Activated T-helper 2 cell treated with anti-CD3 and anti-CD28 coated beads, Interferon-gamma antibody, Interleukin-2, Interleukin-4, amounts not matched to agents 10 μg/mL and 5 μg/mL and 100 μg/mL, durations not matched to agents 14 hours and 24 hours and 36 hours (primary cell): ENCODE measurements at regions not wholly inside any gene's neighbourhood (a gene's known extent, or its start where the extent isn't known, plus 50 kb on each side); places are given as distances from the start of the nearest gene placed in this dataset.

Source experiments
- DNase-seq: peaks from one replicate; pipeline ENCODE4 v3.0.0; 2021; ENCODE audit warnings: low spot score
- H3K27ac Mint-ChIP-seq: one replicate; pipeline ENCODE4 v1.8.0; 2021; ENCODE audit warnings: mixed read lengths
- H3K27me3 Mint-ChIP-seq: one replicate; pipeline ENCODE4 v1.8.0; 2021; ENCODE audit warnings: low read depth, mixed read lengths
- H3K36me3 Mint-ChIP-seq: one replicate; pipeline ENCODE4 v1.8.0; 2021; ENCODE audit warnings: low read depth, mixed read lengths
- H3K4me1 Mint-ChIP-seq: one replicate; pipeline ENCODE4 v1.8.0; 2021; ENCODE audit warnings: low read depth, mixed read lengths
- H3K4me3 Mint-ChIP-seq: one replicate; pipeline ENCODE4 v1.8.0; 2021; ENCODE audit warnings: low read depth, mild to moderate bottlenecking, moderate library complexity, mixed read lengths
- H3K9me3 Mint-ChIP-seq: one replicate; pipeline ENCODE4 v1.8.0; 2021; ENCODE audit warnings: mixed read lengths
- intact Hi-C: fragments of 100-400 bp; cut with micrococcal nuclease; formaldehyde crosslinking; loops from one replicate; pipeline ENCODE4 v1.15.1; 2023

GRCh38 chr10:3684891-3685290 lies 100.1 kb downstream of the KLF6 start:
- no peak overlapping the region for H3K4me3 Mint-ChIP-seq
- intact Hi-C loops: loop anchor here (1.0 kb wide), 1 partner anchor 55 kb away; no protein-coding TSS in a partner anchor
- peak overlapping the region; percentile 53 for H3K27ac Mint-ChIP-seq

GRCh38 chr10:3683560-3683959 lies 101.4 kb downstream of the KLF6 start:
- H3K36me3 Mint-ChIP-seq: no peaks in the 10 kb centered on the region
- peak overlapping the region; percentile 47 for H3K27ac Mint-ChIP-seq
- H3K4me1 Mint-ChIP-seq: peaks cover 22% of the 10 kb centered on the region
- intact Hi-C loops: loop anchor here (2.0 kb wide), 1 partner anchor 15 kb away; no protein-coding TSS in a partner anchor
- no peaks in the 10 kb centered on the region for H3K9me3 Mint-ChIP-seq
- no peak overlapping the region for H3K4me3 Mint-ChIP-seq
- DNase-seq: no peak
- no peaks in the 10 kb centered on the region for H3K27me3 Mint-ChIP-seq

More at GRCh38 chr10:3684891-3685290, 100.1 kb downstream of the KLF6 start:
- no peak for DNase-seq
- H3K9me3 Mint-ChIP-seq: no peaks in the 10 kb centered on the region
- H3K27me3 Mint-ChIP-seq: no peaks in the 10 kb centered on the region
- H3K36me3 Mint-ChIP-seq: no peaks in the 10 kb centered on the region
- H3K4me1 Mint-ChIP-seq: peaks cover 26% of the 10 kb centered on the region

GRCh38 chr10:3682745-3683144 lies 102.3 kb downstream of the KLF6 start:
- Mint-ChIP-seq H3K27ac (no peak overlapping the region), H3K36me3 (no peaks in the 10 kb centered on the region), H3K27me3 (no peaks in the 10 kb centered on the region), H3K4me3 (no peak overlapping the region), H3K4me1 (peaks cover 22% of the 10 kb centered on the region), H3K9me3 (no peaks in the 10 kb centered on the region)
- no peak for DNase-seq
- intact Hi-C loops: loop anchor here (2.0 kb wide), 1 partner anchor 14 kb away; no protein-coding TSS in a partner anchor

- no peaks in the 10 kb centered on the region for H3K27me3 Mint-ChIP-seq
- H3K27ac Mint-ChIP-seq: no peak overlapping the region
- no peak for DNase-seq
- no peaks in the 10 kb centered on the region for H3K9me3 Mint-ChIP-seq
- H3K4me1 Mint-ChIP-seq: peaks cover 22% of the 10 kb centered on the region
- no peaks in the 10 kb centered on the region for H3K36me3 Mint-ChIP-seq
- H3K4me3 Mint-ChIP-seq: no peak overlapping the region
- intact Hi-C loops: loop anchor here (2.0 kb wide), 1 partner anchor 13 kb away; no protein-coding TSS in a partner anchor
Observed at GRCh38 chr10:3681642-3682554, 103.1 kb downstream of the KLF6 start.

GRCh38 chr10:3679950-3680629 lies 104.9 kb downstream of the KLF6 start:
- intact Hi-C loops: no loop called here
- H3K27ac Mint-ChIP-seq: no peak overlapping the region
- peaks cover 24% of the 10 kb centered on the region for H3K4me1 Mint-ChIP-seq
- H3K36me3 Mint-ChIP-seq: no peaks in the 10 kb centered on the region
- peaks cover 2% of the 10 kb centered on the region for H3K27me3 Mint-ChIP-seq
- H3K9me3 Mint-ChIP-seq: no peaks in the 10 kb centered on the region
- DNase-seq: no peak
- no peak overlapping the region for H3K4me3 Mint-ChIP-seq

GRCh38 chr10:3678629-3679227 lies 106.3 kb downstream of the KLF6 start:
- DNase-seq: no peak
- peaks cover 10% of the 10 kb centered on the region for H3K4me1 Mint-ChIP-seq
- intact Hi-C loops: no loop called here
- peaks cover 2% of the 10 kb centered on the region for H3K27me3 Mint-ChIP-seq
- no peak overlapping the region for H3K27ac Mint-ChIP-seq
- H3K36me3 Mint-ChIP-seq: no peaks in the 10 kb centered on the region
- no peak overlapping the region for H3K4me3 Mint-ChIP-seq
- H3K9me3 Mint-ChIP-seq: no peaks in the 10 kb centered on the region

- no peak overlapping the region for H3K4me3 Mint-ChIP-seq
- H3K9me3 Mint-ChIP-seq: no peaks in the 10 kb centered on the region
- no peak for DNase-seq
- intact Hi-C loops: no loop called here
- no peak overlapping the region for H3K27ac Mint-ChIP-seq
- peaks cover 4% of the 10 kb centered on the region for H3K4me1 Mint-ChIP-seq
- no peaks in the 10 kb centered on the region for H3K36me3 Mint-ChIP-seq
- peaks cover 2% of the 10 kb centered on the region for H3K27me3 Mint-ChIP-seq
Observed at GRCh38 chr10:3676564-3676963, 108.4 kb downstream of the KLF6 start.

GRCh38 chr10:3672220-3672619 lies 112.8 kb downstream of the KLF6 start:
- no peak for DNase-seq
- intact Hi-C loops: no loop called here
- H3K27me3 Mint-ChIP-seq: peaks cover 16% of the 10 kb centered on the region
- no peaks in the 10 kb centered on the region for H3K9me3 Mint-ChIP-seq
- H3K4me1 Mint-ChIP-seq: peaks cover 29% of the 10 kb centered on the region
- no peak overlapping the region for H3K27ac Mint-ChIP-seq
- H3K4me3 Mint-ChIP-seq: no peak overlapping the region
- H3K36me3 Mint-ChIP-seq: no peaks in the 10 kb centered on the region

GRCh38 chr10:3671386-3671955 lies 113.5 kb downstream of the KLF6 start:
- Mint-ChIP-seq H3K9me3 (no peaks in the 10 kb centered on the region), H3K4me3 (no peak overlapping the region), H3K36me3 (no peaks in the 10 kb centered on the region), H3K27me3 (peaks cover 17% of the 10 kb centered on the region), H3K27ac (no peak overlapping the region), H3K4me1 (peaks cover 31% of the 10 kb centered on the region)
- DNase-seq: no peak
- intact Hi-C loops: no loop called here

- DNase-seq: no peak
- Mint-ChIP-seq H3K27me3 (peaks cover 16% of the 10 kb centered on the region), H3K9me3 (no peaks in the 10 kb centered on the region), H3K27ac (peak overlapping the region; percentile 26), H3K4me1 (peaks cover 30% of the 10 kb centered on the region), H3K4me3 (peak overlapping the region; percentile 58), H3K36me3 (no peaks in the 10 kb centered on the region)
- intact Hi-C loops: loop anchor here (2.0 to 5.0 kb wide), 2 partner anchors 14 to 88 kb away; no protein-coding TSS in a partner anchor
Observed at GRCh38 chr10:3668966-3669330, 116.1 kb downstream of the KLF6 start.

GRCh38 chr10:3668276-3668965 lies 116.6 kb downstream of the KLF6 start:
- Mint-ChIP-seq H3K4me3 (peak overlapping the region; percentile 58), H3K27me3 (peaks cover 16% of the 10 kb centered on the region), H3K4me1 (peaks cover 30% of the 10 kb centered on the region), H3K36me3 (no peaks in the 10 kb centered on the region), H3K27ac (peak overlapping the region; percentile 60), H3K9me3 (no peaks in the 10 kb centered on the region)
- peak; percentile 34 for DNase-seq
- intact Hi-C loops: loop anchor here (2.0 to 5.0 kb wide), 2 partner anchors 14 to 89 kb away; no protein-coding TSS in a partner anchor
